Naive thymus-derived CD4-positive, alpha-beta T cell (primary cell): ENCODE measurements at regions not wholly inside any gene's neighbourhood (a gene's known extent, or its start where the extent isn't known, plus 50 kb on each side); places are given as distances from the start of the nearest gene placed in this dataset.
A peak's percentile ranks its signal among the peaks of the same experiment; 100 is the strongest.

Source experiments
- ATAC-seq: fragments of 150-1000 bp; cut with Tn5 transposase; 2 replicates; pipeline ENCODE4 v1.10.0; 2021; ENCODE audit warnings: mild to moderate bottlenecking, moderate library complexity
- CTCF ChIA-PET: fragments of 350-600 bp; sonication (Branson Sonifier 250); formaldehyde crosslinking; loops from one replicate; lab custom pipeline; 2021; ENCODE audit warnings: antibody characterized with exemption; lab: Charles Lee
- POLR2A ChIA-PET: fragments of 350-600 bp; sonication (Branson Sonifier 250); formaldehyde crosslinking; loops from one replicate; lab custom pipeline; 2021; ENCODE audit warnings: antibody characterized with exemption, inconsistent platforms; lab: Charles Lee
- DNase-seq, 9 donors: peaks; one replicate each; pipeline versions ENCODE4 v3.0.0 to v3.0.0-alpha.2; 2020 to 2022; ENCODE audit warnings: mixed read lengths in 1 of 9
- H3K27ac ChIP-seq: one replicate; pipeline ENCODE4 v1.7.0; 2013; ENCODE audit warnings: mild to moderate bottlenecking, low read depth, low read length, moderate library complexity
- H3K27me3 ChIP-seq, 2 donors: one replicate each; pipeline ENCODE4 v1.7.0; 2013; ENCODE audit warnings: low read length in 2 of 2, mild to moderate bottlenecking in 2 of 2, moderate library complexity in 2 of 2; ENCODE audit not compliant: control insufficient read depth in 2 of 2, insufficient read depth in 2 of 2
- H3K36me3 ChIP-seq, 3 experiments: 1 replicate in 2 of 3; 2 replicates in 1 of 3; pipeline ENCODE4 v1.7.0; 2013; ENCODE audit warnings: low read length in 3 of 3, mild to moderate bottlenecking in 3 of 3, moderate library complexity in 1 of 3; ENCODE audit not compliant: insufficient read depth in 3 of 3, control insufficient read depth in 2 of 3
- H3K4me1 ChIP-seq, 2 donors: one replicate each; pipeline ENCODE4 v1.7.0; 2013; ENCODE audit warnings: low read length in 2 of 2, mild to moderate bottlenecking in 2 of 2, moderate library complexity in 1 of 2; ENCODE audit not compliant: control insufficient read depth in 2 of 2, insufficient read depth in 2 of 2
- H3K4me3 ChIP-seq: 2 replicates; pipeline ENCODE4 v1.7.0; 2013; ENCODE audit warnings: mild to moderate bottlenecking, low read length
- H3K9me3 ChIP-seq, 3 experiments: 1 replicate in 2 of 3; 2 replicates in 1 of 3; pipeline ENCODE4 v1.7.0; 2013; ENCODE audit warnings: low read length in 3 of 3; ENCODE audit not compliant: control insufficient read depth in 2 of 3
- H3K27ac Mint-ChIP-seq, 9 donors: one replicate each; pipeline ENCODE4 v1.8.0; 2020 to 2022; ENCODE audit warnings: mixed read lengths in 9 of 9, mild to moderate bottlenecking in 8 of 9, moderate library complexity in 5 of 9, inconsistent platforms in 2 of 9
- H3K27me3 Mint-ChIP-seq, 5 donors: one replicate each; pipeline ENCODE4 v1.8.0; 2021 to 2022; ENCODE audit warnings: mixed read lengths in 5 of 5, mild to moderate bottlenecking in 1 of 5
- H3K36me3 Mint-ChIP-seq, 5 donors: one replicate each; pipeline ENCODE4 v1.8.0; 2020 to 2022; ENCODE audit warnings: mixed read lengths in 5 of 5, mild to moderate bottlenecking in 3 of 5, inconsistent platforms in 1 of 5
- H3K4me1 Mint-ChIP-seq, 7 donors: one replicate each; pipeline ENCODE4 v1.8.0; 2020 to 2022; ENCODE audit warnings: mixed read lengths in 7 of 7, mild to moderate bottlenecking in 3 of 7, inconsistent platforms in 1 of 7
- H3K4me3 Mint-ChIP-seq, 10 donors: one replicate each; pipeline ENCODE4 v1.8.0; 2020 to 2022; ENCODE audit warnings: mild to moderate bottlenecking in 10 of 10, mixed read lengths in 10 of 10, moderate library complexity in 6 of 10, inconsistent platforms in 2 of 10
- H3K9me3 Mint-ChIP-seq, 11 donors: one replicate each; pipeline ENCODE4 v1.8.0; 2020 to 2022; ENCODE audit warnings: mixed read lengths in 11 of 11, mild to moderate bottlenecking in 4 of 11, inconsistent platforms in 1 of 11, moderate library complexity in 1 of 11
- intact Hi-C, 2 donors: fragments of 100-400 bp; cut with micrococcal nuclease; formaldehyde crosslinking; loops; one replicate each; pipeline ENCODE4 v1.15.1; 2023

- Histone ChIP-seq H3K9me3 (peaks cover 0 to 12% (median 0%) of the 10 kb centered on the region in 3 experiments), H3K27me3 (no peaks in the 10 kb centered on the region), H3K27ac (no peak overlapping the region), H3K36me3 (no peaks in the 10 kb centered on the region), H3K4me1 (no peaks in the 10 kb centered on the region), H3K4me3 (no peak overlapping the region)
- H3K27me3 Mint-ChIP-seq = peaks cover 0 to 13% (median 8%) of the 10 kb centered on the region in 5 donors
- intact Hi-C loops = no loop called here
- H3K4me3 Mint-ChIP-seq = peak overlapping the region in 4 of 10 donors; percentile 25 to 35 (median 30)
- no peak for ATAC-seq
- H3K4me1 Mint-ChIP-seq = peaks cover 0 to 9% (median 4%) of the 10 kb centered on the region in 7 donors
- DNase-seq = no peak
- H3K36me3 Mint-ChIP-seq = peaks cover 0 to 11% (median 9%) of the 10 kb centered on the region in 5 donors
- H3K9me3 Mint-ChIP-seq = peaks cover 0 to 24% (median 10%) of the 10 kb centered on the region in 11 donors
- ChIA-PET POLR2A (no interaction called here), CTCF (interaction anchor here (0.6 to 13.2 kb wide), 4 partner anchors 16 to 146 kb away, joined by 3 to 241 read pairs (median 3); no protein-coding TSS in a partner anchor)
- H3K27ac Mint-ChIP-seq = peak overlapping the region in 1 of 9 donors; percentile 32
These were observed 50.7 kb upstream of the PNMA8B start for GRCh38 chr19:46546194-46546896.

- peaks cover 0 to 5% (median 0%) of the 10 kb centered on the region in 7 donors for H3K4me1 Mint-ChIP-seq
- ChIA-PET CTCF (interaction anchor here (1.1 to 1.4 kb wide), 3 partner anchors 8 to 148 kb away, joined by 3 to 4 read pairs (median 3); no protein-coding TSS in a partner anchor), POLR2A (no interaction called here)
- peaks cover 5 to 40% (median 11%) of the 10 kb centered on the region in 5 donors for H3K27me3 Mint-ChIP-seq
- H3K9me3 Mint-ChIP-seq = peaks cover 4 to 57% (median 17%) of the 10 kb centered on the region in 11 donors
- no peaks in the 10 kb centered on the region for H3K4me1 ChIP-seq
- H3K27ac Mint-ChIP-seq = no peak overlapping the region
- ATAC-seq (no peak), DNase-seq (no peak)
- H3K27ac ChIP-seq = no peak overlapping the region
- peaks cover 0 to 21% (median 11%) of the 10 kb centered on the region in 5 donors for H3K36me3 Mint-ChIP-seq
- intact Hi-C loops = no loop called here
- H3K9me3 ChIP-seq = peaks cover 0 to 12% (median 0%) of the 10 kb centered on the region in 3 experiments
- no peak overlapping the region for H3K4me3 ChIP-seq
- H3K36me3 ChIP-seq = no peaks in the 10 kb centered on the region
- peaks cover 0 to 2% of the 10 kb centered on the region in 2 donors for H3K27me3 ChIP-seq
- no peak overlapping the region for H3K4me3 Mint-ChIP-seq
These were observed 50.4 kb upstream of the CALM3 start for GRCh38 chr19:46550684-46551083.

- intact Hi-C loops = no loop called here
- H3K36me3 ChIP-seq = no peaks in the 10 kb centered on the region
- ATAC-seq (peak; percentile 53), DNase-seq (no peak)
- H3K27ac ChIP-seq = no peak overlapping the region
- peaks cover 5 to 43% (median 11%) of the 10 kb centered on the region in 5 donors for H3K27me3 Mint-ChIP-seq
- no peaks in the 10 kb centered on the region for H3K4me1 ChIP-seq
- no peak overlapping the region for H3K4me3 ChIP-seq
- H3K4me3 Mint-ChIP-seq = no peak overlapping the region
- H3K9me3 Mint-ChIP-seq = peaks cover 4 to 59% (median 18%) of the 10 kb centered on the region in 11 donors
- H3K27ac Mint-ChIP-seq = no peak overlapping the region
- POLR2A ChIA-PET = no interaction called here
- CTCF ChIA-PET = interaction anchor here (1.1 to 1.4 kb wide), 4 partner anchors 8 to 149 kb away, joined by 3 to 4 read pairs (median 3); no protein-coding TSS in a partner anchor
- peaks cover 0 to 2% of the 10 kb centered on the region in 2 donors for H3K27me3 ChIP-seq
- peaks cover 0 to 4% (median 0%) of the 10 kb centered on the region in 7 donors for H3K4me1 Mint-ChIP-seq
- H3K36me3 Mint-ChIP-seq = peaks cover 0 to 22% (median 11%) of the 10 kb centered on the region in 5 donors
- H3K9me3 ChIP-seq = peaks cover 0 to 12% (median 0%) of the 10 kb centered on the region in 3 experiments
These were observed 50.0 kb upstream of the CALM3 start for GRCh38 chr19:46551164-46551563.
